Calu3 (cell line): ENCODE measurements at regions not wholly inside any gene's neighbourhood (a gene's known extent, or its start where the extent isn't known, plus 50 kb on each side); places are given as distances from the start of the nearest gene placed in this dataset.

Experiments used
- BruUV-seq: library from RNA; stranded (reverse); fragments of 400-500 nt; replicated peaks from 2 replicates; lab custom pipeline; 2021; lab: Mats Ljungman, UMichigan
- CTCF ChIA-PET: fragments of 300-600 bp; sonication (Branson Sonifier 250); formaldehyde crosslinking; loops from one replicate; lab custom pipeline; 2022; ENCODE audit warnings: antibody characterized with exemption; lab: Charles Lee
- DNase-seq: peaks from one replicate; pipeline ENCODE4 v3.0.0; 2022
- H3K27ac Mint-ChIP-seq: one replicate; pipeline ENCODE4 v1.8.0; 2022; ENCODE audit warnings: mixed read lengths; ENCODE audit not compliant: unreplicated experiment
- H3K27me3 Mint-ChIP-seq: one replicate; pipeline ENCODE4 v1.8.0; 2022; ENCODE audit warnings: mixed read lengths; ENCODE audit not compliant: unreplicated experiment
- H3K36me3 Mint-ChIP-seq: one replicate; pipeline ENCODE4 v1.8.0; 2022; ENCODE audit warnings: mild to moderate bottlenecking, moderate library complexity, mixed read lengths; ENCODE audit not compliant: insufficient read depth, unreplicated experiment
- H3K4me1 Mint-ChIP-seq: one replicate; pipeline ENCODE4 v1.8.0; 2022; ENCODE audit warnings: mild to moderate bottlenecking, low read depth, mixed read lengths; ENCODE audit not compliant: unreplicated experiment
- H3K4me3 Mint-ChIP-seq: one replicate; pipeline ENCODE4 v1.8.0; 2022; ENCODE audit warnings: mild to moderate bottlenecking, low read depth, moderate library complexity, mixed read lengths; ENCODE audit not compliant: unreplicated experiment
- H3K9me3 Mint-ChIP-seq: one replicate; pipeline ENCODE4 v1.8.0; 2022; ENCODE audit warnings: low read depth, mixed read lengths; ENCODE audit not compliant: unreplicated experiment
- intact Hi-C: fragments of 100-400 bp; cut with micrococcal nuclease; formaldehyde crosslinking; loops from one replicate; pipeline ENCODE4 v1.10.0; 2022; ENCODE audit not compliant: unreplicated experiment
- TF ChIP-seq, protein P1 (sequence below): fragments of 200-600 bp; IDR thresholded peaks from one replicate; pipeline ENCODE4 v1.8.0; 2022; ENCODE audit warnings: antibody characterized with exemption; ENCODE audit not compliant: unreplicated experiment

DNA sequence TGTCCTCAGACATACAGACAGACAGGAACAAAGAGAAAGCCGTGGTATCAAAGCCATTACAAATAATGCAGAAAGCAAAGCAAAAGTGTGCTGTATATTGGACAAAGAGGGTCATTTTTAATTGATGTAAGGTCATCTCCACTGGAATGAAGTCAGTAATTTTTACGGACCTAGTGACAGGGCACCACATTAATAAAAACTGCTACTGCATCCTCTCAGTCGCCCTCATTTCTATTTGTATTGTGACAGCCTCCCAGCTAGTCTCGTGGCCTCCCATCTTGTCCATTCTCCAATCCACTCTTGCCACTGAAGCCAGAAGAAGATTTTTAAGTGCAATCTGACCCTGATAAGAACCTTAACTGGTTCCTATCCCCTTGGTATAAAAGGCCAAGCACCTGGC lies 132.4 kb downstream of the NUAK1 start:
- CTCF ChIA-PET: no interaction called here
- H3K27ac Mint-ChIP-seq: no peak overlapping the region
- DNase-seq: no peak
- intact Hi-C loops: no loop called here
- peaks cover 29% of the 10 kb centered on the region for H3K27me3 Mint-ChIP-seq
- H3K36me3 Mint-ChIP-seq: no peaks in the 10 kb centered on the region
- TF ChIP-seq, protein P1, sequence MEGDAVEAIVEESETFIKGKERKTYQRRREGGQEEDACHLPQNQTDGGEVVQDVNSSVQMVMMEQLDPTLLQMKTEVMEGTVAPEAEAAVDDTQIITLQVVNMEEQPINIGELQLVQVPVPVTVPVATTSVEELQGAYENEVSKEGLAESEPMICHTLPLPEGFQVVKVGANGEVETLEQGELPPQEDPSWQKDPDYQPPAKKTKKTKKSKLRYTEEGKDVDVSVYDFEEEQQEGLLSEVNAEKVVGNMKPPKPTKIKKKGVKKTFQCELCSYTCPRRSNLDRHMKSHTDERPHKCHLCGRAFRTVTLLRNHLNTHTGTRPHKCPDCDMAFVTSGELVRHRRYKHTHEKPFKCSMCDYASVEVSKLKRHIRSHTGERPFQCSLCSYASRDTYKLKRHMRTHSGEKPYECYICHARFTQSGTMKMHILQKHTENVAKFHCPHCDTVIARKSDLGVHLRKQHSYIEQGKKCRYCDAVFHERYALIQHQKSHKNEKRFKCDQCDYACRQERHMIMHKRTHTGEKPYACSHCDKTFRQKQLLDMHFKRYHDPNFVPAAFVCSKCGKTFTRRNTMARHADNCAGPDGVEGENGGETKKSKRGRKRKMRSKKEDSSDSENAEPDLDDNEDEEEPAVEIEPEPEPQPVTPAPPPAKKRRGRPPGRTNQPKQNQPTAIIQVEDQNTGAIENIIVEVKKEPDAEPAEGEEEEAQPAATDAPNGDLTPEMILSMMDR: no peak
- peaks cover 4% of the 10 kb centered on the region for H3K9me3 Mint-ChIP-seq
- H3K4me1 Mint-ChIP-seq: peaks cover 7% of the 10 kb centered on the region
- no TSS peak for BruUV-seq
- H3K4me3 Mint-ChIP-seq: no peak overlapping the region

DNA sequence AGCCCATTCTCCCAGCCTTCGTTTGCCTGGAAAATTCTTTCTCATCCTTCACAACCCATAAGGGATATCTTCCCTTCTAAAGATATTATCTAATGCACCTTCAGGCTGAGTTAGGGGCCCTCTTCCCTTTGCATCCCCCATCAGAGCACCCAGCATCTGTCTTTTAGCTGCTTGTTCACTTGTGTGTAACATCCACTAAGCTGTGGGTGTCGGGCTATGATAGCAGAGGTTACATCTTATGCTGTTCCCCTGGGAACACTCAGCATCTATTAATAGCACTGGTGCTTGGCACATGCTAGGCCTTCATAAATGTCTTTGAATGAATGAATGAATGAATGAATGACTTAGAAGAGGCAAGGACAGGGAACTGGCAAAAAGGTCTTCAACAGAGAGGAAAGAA lies 131.8 kb downstream of the NUAK1 start:
- H3K27me3 Mint-ChIP-seq: peaks cover 29% of the 10 kb centered on the region
- intact Hi-C loops: no loop called here
- no peak overlapping the region for H3K27ac Mint-ChIP-seq
- peaks cover 4% of the 10 kb centered on the region for H3K9me3 Mint-ChIP-seq
- H3K4me1 Mint-ChIP-seq: peaks cover 2% of the 10 kb centered on the region
- no peak for DNase-seq
- no peaks in the 10 kb centered on the region for H3K36me3 Mint-ChIP-seq
- TF ChIP-seq, protein P1: no peak
- CTCF ChIA-PET: no interaction called here
- no peak overlapping the region for H3K4me3 Mint-ChIP-seq
- BruUV-seq: no TSS peak

DNA sequence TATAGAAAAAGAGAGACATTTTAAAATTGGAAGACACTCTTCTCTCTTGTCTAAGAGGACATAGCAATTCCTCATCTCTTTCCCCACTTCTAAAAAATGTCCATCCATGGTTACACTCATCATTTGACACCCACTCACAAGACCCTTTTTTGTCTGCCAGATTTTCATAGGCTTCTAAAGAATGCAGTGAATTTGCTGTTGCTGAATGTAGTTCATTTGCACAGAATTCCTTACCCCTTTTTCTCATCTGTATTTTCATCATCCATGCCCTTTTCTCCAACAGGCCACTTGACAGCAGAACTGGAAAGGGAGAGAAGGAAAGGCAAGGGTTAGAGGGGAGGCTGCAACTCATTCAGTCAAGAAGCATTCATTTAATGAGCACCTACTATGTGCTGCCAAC lies 128.0 kb downstream of the NUAK1 start:
- H3K9me3 Mint-ChIP-seq: no peaks in the 10 kb centered on the region
- no peak overlapping the region for H3K4me3 Mint-ChIP-seq
- CTCF ChIA-PET: no interaction called here
- no peaks in the 10 kb centered on the region for H3K36me3 Mint-ChIP-seq
- TF ChIP-seq, protein P1: no peak
- intact Hi-C loops: no loop called here
- no TSS peak for BruUV-seq
- H3K4me1 Mint-ChIP-seq: no peaks in the 10 kb centered on the region
- peaks cover 12% of the 10 kb centered on the region for H3K27me3 Mint-ChIP-seq
- no peak for DNase-seq
- H3K27ac Mint-ChIP-seq: no peak overlapping the region
